HG03196 (cell line): ENCODE measurements at regions not wholly inside any gene's neighbourhood (a gene's known extent, or its start where the extent isn't known, plus 50 kb on each side); places are given as distances from the start of the nearest gene placed in this dataset.
A peak's percentile ranks its signal among the peaks of the same experiment; 100 is the strongest.
"Not testable (repeated sequence)": the region's sequence is repeated elsewhere in the genome, so short reads cannot be mapped to it uniquely, and the experiment has no call there.

Source experiments
- ATAC-seq: cut with Tn5 transposase; IDR thresholded peaks from one replicate; pipeline ENCODE4 v1.9.1; 2021; ENCODE audit not compliant: unreplicated experiment

GRCh38 chr7:80019809-80020207 is 114.8 kb upstream of the GNAI1 start:
- not testable (repeated sequence) for ATAC-seq

GRCh38 chr7:80018941-80019808 is 115.5 kb upstream of the GNAI1 start:
- ATAC-seq, result peak; percentile 94

- ATAC-seq, result no peak
Measured at GRCh38 chr7:80017101-80017698, 117.4 kb upstream of the GNAI1 start.

- ATAC-seq, result no peak
Measured at GRCh38 chr7:80014511-80014910, 120.1 kb upstream of the GNAI1 start.

GRCh38 chr7:80008039-80008438 is 126.6 kb upstream of the GNAI1 start:
- no peak for ATAC-seq

GRCh38 chr7:80002865-80003264 is 131.8 kb upstream of the GNAI1 start:
- no peak for ATAC-seq

GRCh38 chr7:79998363-79998762 is 136.3 kb upstream of the GNAI1 start:
- ATAC-seq, result no peak

GRCh38 chr7:79997345-79997744 is 137.3 kb upstream of the GNAI1 start:
- ATAC-seq, result no peak

GRCh38 chr7:79995741-79996140 is 138.9 kb upstream of the GNAI1 start:
- not testable (repeated sequence) for ATAC-seq

- ATAC-seq, result no peak
Measured at GRCh38 chr7:79988653-79989052, 146.0 kb upstream of the GNAI1 start.

- no peak for ATAC-seq
Measured at GRCh38 chr7:79984210-79984609, 150.4 kb upstream of the GNAI1 start.

- no peak for ATAC-seq
Measured at GRCh38 chr7:79982141-79982770, 152.4 kb upstream of the GNAI1 start.

- ATAC-seq, result no peak
Measured at GRCh38 chr7:79980376-79980775, 154.3 kb upstream of the GNAI1 start.

- ATAC-seq, result no peak
Measured at GRCh38 chr7:79979437-79979836, 155.2 kb upstream of the GNAI1 start.

GRCh38 chr7:79977481-79977880 is 157.2 kb upstream of the GNAI1 start:
- ATAC-seq, result no peak

GRCh38 chr7:79976711-79977020 is 158.0 kb upstream of the GNAI1 start:
- not testable (repeated sequence) for ATAC-seq

- not testable (repeated sequence) for ATAC-seq
Measured at GRCh38 chr7:79975986-79976710, 158.5 kb upstream of the GNAI1 start.

- no peak for ATAC-seq
Measured at GRCh38 chr7:79973455-79973854, 161.2 kb upstream of the GNAI1 start.

- ATAC-seq, result no peak
Measured at GRCh38 chr7:79971058-79971457, 163.6 kb upstream of the GNAI1 start.

- ATAC-seq, result no peak
Measured at GRCh38 chr7:79968894-79969293, 165.7 kb upstream of the GNAI1 start.

GRCh38 chr7:79968077-79968648 is 166.5 kb upstream of the GNAI1 start:
- ATAC-seq, result no peak
